NCI-H1105 (cell line): ENCODE measurements at regions not wholly inside any gene's neighbourhood (a gene's known extent, or its start where the extent isn't known, plus 50 kb on each side); places are given as distances from the start of the nearest gene placed in this dataset.
"Not testable (repeated sequence)": the region's sequence is repeated elsewhere in the genome, so short reads cannot be mapped to it uniquely, and the experiment has no call there.

ENCODE experiments used
- DNase-seq: peaks from one replicate; lab custom pipeline; 2025; lab: John Stamatoyannopoulos, UW

DNA sequence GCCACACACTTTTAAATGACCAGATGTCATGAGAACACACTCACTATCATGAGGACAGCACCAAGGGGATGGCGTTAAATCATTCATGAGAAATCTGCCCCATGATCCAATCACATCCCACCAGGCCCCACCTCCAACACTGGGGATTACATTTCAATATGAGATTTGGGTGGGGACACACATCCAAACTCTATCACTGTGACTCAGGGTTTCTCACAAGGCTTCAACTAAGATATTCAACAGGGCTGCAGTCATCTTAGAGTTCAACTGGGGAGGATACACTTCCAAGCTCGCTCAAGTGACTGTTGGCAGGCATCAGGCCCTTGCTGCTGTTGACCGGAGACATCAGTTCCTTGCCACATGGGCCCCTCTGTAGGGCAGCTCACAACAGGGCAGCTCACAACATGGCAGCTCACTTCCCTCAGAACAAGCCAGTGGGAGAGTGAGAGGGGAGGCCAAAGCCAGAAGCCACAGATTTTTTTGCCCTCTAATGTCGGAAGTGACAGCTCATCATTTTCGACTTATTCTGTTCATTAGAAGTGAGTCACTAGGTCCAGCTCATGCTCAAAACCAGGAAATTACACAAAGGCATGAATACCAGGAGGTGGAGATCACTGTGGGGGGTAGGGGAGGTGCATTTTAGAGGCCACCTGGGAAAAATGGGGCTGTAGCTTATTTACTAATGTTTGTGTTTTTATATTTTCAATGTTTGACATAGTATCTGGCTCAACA, 50.8 kb upstream of the PTHLH start:
- no peak for DNase-seq

DNA sequence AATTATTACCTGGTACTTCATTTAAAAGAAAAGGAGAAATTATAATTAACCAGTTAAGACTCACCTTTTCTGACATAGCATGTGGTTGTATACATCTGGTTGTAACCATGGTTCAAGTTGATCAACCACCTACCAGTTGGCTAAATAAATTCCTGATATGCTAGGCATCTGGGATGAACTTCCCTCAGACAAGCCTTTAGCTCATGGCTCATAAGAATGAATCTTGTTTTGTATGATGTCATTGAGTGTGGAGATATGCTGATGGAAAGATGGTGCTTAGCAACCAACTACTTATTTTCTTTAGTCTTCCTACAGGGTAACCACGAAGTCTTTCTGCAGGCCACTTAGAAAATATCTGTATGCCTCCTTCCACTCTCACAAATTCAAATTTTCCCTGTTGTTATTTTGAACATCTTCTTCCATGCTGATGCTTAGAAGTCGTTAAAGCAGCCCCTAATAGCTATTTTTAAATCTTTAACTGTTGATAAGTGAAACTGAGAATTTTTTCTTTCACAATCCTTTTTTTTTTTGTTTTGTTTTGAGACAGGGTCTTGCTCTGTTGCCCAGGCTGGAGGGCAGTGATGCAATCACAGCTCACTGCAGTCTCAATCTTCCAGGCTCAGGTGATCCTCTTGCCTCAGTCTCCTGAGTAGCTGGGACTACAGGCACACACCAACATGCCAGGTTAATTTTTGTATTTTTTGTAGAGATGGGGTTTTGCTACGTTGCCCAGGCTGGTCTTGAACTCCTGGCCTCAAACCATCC, 51.9 kb upstream of the PTHLH start:
- no peak for DNase-seq

DNA sequence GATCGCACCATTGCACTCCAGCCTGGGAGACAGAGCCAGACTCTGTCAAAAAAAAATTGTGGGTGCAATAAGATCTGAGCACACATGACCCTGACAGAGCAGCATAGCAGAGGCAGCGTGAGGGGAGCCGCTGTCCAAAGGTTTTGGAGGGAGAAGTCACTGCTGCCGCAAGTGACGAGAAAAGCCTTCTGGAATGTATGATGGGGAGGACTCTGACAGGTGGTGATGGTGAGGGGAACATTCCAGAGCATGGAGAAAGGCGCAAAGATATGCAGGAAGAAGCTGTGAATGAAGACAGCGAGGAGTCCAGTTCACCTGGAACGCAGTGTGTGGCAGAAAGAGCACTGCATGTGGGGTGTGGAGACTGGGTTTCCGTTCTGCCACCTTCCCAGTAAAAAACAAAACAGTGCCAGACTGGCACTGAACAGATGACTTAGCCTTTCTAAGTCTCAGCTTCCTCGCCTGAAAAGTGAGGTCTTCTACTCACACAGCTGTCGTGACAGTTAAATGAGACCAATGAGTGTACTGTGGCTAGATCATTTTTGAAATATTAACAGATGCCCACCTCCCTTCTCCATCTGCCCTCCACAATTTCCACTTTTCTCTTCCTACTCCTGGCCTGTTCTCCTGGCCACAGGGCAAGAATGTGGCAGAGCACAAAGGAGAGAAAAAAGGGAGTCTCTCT, 53.4 kb upstream of the PTHLH start:
- DNase-seq: no peak

DNA sequence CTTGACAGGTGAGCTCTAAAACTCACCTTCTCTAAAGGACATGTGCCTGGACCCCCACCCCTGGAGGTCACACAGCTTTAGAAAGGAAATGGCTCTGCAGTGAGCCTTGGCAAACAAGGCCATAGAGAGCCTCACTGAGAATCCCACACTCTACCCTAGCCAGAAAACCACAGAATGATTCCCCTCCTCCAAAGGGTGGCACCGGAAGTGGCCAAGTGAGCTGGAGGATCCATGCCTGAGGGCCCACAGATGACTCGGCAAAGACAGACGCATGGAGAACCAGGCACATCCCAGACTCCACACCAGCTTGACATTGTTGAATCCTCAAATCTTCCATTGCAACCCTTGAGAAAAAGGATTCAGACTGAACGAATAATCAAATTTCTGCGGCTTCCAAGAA, 54.2 kb upstream of the PTHLH start:
- DNase-seq: no peak

DNA sequence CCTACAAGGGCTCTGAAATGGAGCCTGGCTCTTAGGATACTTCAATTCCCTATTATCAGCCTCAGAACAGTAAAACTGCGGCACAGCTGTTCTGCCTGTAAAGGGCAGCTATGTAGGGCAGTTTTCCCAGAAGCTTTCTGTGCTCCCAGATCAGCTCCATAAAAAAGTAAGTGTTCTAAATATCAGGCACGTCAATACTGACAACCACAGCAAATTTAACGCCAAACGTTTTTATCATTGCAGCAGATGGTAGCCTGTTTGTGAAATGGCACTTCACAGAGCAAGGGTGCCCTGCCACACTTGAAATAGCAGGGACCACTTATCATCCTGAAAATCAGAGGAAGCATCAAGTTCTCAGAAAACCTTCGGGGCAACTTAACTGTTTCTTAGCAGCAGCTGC, 54.8 kb upstream of the PTHLH start:
- DNase-seq: no peak

DNA sequence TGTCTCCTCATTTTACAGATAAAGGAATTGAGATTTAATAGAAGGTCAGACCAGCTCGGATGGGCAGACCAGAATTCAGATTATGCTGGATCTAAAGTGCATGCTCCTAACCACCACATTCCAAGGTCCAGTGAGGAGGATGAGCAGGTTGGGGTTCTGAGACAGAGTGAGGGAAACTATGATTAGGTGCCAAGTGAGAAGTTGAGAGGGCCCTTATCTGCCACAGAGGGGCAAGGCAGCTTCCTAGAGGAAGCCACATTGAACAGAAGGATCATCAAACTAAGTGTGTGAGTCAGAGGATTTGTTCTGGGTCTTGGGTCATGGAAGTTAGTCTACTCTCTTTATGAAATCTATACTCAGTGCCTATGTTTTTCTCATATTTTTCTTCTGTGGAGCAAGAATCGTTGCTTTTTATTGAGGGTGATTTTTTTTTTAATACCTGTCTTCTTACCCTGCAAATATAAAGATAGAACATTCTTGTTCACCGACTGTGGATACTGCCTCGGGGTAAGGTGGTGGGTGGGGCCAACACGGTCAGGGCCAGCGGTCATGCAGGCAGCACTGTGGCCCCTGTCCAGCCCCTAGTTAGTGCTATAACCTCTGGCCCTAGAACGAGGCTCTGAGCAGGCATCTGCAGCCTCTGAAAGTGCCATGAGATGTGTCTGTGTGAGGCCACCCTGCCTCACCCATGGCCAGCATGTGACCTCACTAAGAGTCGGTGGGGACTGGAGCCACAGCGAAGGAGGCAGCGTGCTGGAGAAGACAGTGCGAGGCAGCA, 55.6 kb upstream of the PTHLH start:
- no peak for DNase-seq

DNA sequence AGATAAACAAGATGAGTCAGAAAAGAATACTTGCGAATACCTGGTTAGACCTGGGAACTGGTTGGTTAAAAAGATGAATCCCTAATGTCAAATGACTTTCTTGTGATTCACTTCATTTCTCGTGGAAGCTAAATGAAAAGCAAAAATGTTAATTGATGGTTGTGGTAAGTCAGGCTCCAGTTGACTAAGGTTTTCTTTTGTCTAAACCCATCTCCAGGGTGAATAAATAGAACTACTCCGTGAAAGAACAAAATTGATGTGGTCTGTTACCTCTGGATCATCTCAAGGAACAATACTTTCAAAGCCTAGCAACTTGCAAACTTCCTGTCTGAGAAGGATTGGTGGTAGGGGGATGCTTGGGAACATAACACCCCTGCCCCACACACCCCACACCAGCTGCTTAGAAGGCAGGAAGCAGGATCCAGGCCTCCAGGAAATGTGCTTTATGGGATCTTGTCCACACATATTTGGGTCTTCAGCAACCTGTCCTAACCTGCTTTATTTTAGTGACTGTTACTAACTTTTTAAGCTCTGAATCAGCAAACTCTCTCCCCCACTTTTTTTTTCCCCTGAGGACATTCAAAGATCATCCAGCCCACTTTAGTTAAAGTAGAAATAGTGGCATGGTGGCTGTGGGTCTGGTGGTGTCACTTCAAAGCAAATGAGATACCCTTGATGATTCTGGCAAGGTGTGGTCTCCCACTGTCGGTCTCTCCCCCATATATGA, 60.4 kb upstream of the PTHLH start:
- no peak for DNase-seq

DNA sequence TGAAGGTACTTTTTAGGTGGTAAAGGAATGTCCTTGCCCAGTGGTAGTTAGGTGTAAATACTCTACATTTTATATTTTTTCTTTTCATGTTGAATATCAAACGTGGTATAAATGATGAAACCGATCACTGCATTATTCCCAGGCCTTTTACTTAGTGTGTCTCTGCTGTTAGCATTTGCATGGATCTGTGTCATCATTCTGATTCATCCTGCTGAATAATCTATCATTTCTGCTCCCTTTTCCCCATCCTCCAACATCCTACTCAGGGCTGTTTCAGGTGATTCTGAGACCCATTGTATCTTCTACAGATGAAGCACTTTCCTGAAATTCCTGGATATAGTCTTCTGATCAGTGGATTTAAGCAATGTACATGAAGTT, 61.0 kb upstream of the PTHLH start:
- DNase-seq: no peak

DNA sequence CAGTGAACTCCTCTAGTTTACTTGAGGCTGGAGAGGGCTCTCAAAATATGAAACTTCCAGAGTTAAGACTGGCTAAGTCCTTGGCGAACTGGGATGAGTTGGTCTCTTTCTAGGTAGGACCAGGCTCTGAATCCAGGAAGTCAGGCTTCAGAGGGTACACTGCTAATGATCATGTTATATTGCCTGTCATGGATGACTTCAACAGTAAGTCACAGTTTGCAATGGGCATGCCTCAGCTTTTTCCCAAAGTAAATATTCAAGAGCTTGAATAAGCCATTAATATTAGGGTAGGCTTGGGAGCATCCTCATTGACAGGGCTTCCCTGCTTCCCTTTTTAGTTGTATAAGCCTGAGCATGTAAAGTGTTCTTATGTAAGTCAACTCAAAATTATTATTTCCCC, 61.7 kb upstream of the PTHLH start:
- DNase-seq: no peak

DNA sequence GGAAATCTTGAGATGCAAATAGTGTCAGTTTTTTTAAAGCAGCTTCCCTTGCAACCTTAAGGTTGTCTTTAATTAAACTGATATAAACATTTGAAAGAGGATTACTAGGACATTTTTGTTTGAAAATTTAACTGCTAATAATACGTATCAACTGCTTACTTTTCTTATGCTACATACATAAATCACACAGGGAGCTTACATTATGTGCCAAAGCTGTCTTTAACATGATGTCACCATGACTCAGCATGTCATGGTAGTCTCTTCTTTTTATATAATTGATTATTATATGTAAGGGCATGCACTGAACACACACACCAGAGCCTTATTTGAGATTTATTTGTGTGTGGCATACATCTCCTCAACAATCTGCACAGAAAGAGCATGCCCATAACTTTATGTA, 63.0 kb upstream of the PTHLH start:
- no peak for DNase-seq

DNA sequence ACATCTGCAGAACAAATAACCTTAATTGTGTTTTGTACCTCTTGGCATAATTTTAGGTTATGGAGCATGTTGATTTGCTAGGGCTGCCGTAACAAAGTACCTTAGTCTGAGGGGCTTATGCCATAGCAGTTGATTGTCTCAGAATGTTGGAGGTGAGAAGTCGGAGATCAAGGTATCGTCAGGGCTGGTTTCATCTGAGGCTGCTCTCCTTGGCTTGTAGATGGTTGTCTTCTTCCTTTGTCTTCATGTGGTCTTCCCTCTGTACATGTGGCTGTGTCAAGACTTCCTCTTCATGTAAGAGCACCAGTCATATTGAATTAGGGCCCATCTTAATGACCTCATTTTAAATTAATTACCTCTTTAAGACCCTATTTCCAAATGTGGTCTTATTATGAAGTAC, 64.4 kb upstream of the PTHLH start:
- no peak for DNase-seq

DNA sequence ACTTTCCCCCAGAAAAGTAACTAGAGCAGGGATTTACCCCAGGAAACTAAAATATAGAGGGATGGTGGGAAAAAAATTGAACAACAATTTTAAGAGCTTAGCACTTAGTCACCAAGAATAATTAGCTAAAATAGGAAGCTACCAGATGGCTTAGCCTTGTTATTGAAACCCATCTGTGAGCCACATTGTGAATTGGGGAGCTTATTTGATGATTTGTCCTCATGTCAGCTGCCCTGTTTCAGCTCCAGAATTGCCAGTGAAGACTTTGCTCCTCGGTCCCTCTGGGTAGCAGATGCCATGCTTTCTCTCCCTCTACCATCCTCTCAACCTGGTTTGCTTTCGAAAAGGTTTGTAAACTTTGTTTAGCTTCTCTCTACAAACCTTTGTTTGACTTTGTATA, 67.7 kb upstream of the PTHLH start:
- no peak for DNase-seq

DNA sequence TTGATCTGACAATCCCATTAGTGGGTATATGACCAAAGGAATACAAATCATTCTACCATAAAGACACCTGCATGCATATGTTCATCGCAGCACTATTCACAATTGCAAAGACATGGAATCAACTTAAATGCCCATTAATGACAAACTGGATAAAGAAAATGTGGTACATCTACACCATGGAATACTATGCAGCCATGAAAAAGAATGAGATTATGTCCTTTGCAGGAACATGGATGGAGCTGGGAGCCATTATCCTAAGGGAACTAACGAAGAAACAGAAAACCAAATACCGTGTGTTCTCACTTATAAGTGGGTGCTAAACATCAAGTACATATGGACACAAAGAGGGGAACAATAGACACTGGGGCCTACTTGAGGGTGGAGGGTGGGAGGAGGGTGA, 74.1 kb upstream of the PTHLH start:
- DNase-seq: not testable (repeated sequence)

DNA sequence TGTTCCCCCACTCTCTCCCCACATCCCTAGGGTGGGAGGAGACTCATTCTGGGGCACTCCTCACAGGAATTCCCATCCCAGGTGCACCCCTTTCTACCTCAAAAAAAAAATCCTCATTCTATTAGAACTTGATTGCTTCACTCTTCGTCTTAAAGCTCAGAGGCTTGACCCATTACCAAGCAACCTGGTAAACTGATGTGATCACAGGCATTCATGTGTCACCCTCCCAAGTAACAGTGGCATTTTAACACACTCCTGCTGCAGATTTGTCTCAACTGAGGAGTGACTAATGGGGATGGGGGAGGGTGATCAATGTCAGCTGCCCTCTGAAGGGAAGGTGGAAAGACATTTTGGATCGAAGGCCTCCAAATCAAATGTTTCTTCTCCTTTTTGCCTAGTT, 78.1 kb upstream of the PTHLH start:
- no peak for DNase-seq

DNA sequence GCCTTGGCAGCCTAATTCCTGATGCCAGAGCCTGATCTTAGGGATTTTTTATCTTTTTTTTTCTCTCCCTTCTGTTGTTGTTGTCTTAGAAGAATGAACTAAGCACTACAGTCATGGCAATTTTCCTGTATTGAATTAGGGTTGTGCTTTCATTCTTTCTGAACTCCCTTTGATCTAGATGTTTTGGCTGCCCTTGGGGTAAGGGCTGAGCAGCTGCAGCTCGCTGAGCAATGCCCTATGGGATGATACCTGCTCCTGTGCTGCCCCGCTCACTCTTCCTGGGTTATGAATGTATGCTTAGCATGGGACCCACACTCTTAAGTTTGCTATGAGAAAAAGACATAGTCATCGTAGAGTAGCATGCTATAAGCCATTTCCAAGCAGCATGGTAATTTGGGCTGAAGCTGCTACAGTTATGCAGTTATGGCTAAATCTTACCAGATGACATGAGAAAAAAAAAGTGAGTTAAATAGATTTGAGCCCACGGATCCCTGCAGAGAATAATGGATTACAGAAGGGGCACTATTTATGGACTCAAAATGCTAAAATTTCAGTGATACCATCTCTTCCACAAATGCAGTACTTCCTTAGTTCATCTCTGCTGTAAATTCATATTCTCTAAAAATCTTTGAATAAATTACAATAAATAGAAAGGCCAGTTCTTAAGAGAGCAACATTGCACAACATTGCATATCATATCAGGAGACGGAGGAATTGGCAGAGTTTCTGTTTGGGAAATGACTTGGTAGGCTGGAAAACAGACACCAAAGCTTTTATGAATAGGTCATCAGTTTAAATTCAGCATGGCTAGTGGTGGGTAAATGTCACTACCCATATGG, 79.2 kb upstream of the PTHLH start:
- no peak for DNase-seq

DNA sequence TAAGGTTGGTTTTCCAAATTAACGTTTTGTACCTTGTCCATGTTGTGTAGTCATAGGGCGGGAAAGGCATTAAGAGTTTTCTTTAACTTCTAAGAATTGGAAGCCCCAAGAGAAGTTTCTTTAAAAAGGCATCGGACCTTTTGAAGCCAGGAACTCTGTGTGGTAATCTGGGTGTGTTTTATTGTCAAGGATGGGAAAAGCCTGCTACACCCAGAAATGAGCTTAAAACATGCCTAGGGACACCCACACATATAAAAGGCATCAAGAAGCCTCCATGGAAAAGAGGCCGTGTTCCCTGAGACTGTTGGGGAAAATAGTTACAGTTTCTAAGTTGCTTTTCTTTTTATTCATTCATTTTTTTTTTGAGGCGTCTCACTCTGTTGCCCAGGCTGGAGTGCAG, 81.0 kb upstream of the PTHLH start:
- DNase-seq: no peak

DNA sequence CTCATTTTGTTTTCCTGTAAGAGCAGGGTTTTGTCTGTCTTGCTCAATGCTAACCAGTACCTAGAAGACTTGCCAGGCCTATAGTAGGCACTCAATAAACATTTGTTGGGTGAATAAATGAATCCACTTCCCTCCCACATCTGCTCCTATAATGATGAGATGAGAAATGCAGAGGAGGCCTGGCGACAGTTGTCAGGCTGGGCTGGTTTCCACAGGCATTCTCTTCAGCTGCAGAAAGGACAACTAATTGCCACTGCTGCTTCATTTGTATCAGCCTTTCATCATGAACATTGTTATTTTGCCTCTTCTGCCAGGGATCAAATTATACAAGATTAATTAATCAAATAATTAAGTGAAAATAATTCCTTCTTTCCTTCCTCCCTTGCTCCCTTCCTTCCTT, 82.0 kb upstream of the PTHLH start:
- no peak for DNase-seq

DNA sequence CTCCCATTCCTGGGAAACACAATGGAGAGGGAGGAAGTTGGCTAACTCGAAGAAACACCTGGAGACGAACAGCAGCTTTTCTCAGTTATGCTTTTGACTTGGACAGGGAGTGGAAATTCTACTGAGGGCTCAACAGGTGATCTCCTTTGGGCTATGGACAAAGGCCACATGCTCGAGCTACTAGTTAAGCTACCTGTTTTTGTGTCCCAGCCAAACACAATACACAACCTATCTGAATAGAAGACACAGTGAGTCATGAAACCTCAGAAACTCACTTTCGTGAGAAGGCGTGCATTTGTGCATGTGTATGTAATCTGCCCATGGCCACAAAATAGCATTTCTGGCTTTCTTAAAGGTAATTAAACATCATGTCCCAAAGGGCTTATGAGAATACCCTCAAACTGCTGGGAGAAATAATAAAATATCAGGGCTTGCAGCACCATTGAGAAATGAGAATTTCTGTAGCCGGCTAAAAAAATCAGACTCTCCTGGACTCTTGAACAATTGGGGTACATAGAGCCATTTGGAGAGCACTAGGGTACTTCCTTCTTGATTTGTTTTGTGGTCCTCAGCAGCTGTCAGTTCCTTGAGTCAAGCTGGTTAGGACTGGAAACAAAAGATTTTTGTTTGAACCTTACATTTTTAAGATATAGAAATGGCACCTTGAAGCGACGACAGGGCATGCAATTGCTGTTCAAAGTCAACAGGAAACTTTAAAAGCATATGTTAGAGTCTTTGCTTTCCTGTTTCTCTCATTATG, 85.5 kb upstream of the PTHLH start:
- DNase-seq: no peak

DNA sequence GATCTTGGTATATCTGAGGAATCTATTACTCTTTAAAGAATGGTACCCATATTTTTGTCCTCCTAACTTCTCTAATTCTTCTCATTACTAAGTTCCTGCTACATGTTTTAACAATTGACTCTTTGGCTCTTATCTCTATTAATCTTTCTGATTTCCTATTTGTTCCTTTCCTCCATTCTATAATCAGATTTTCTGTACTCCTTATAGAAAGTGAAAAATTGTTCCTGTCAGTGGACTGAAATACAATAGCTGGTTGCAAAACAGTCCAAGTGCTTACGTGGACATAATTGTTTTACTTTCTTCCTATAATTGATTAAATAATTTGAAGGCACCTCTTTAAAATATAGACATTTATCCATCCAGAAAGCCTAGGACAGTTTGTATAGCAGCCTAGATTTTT, 86.7 kb upstream of the PTHLH start:
- no peak for DNase-seq

DNA sequence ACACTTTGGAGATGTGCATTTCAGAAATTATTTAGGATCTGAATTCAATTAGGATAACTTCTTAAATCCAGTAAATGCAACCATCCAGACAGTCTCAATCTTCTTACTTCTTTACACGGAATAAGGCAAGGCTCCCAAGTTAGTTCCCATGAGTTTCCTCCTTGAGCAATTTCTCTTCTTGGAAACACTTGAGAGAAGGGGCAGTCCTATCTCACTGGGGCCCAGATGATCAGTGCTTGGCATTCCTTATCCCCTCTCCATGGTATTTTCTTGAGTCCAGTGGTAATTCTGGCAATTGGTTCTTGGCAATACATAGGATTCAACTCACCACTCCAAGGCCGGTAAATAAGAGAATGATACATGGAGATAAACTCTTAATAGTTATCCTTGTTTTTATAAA, 87.1 kb upstream of the PTHLH start:
- DNase-seq: no peak
